SK-N-MC (cell line): ENCODE measurements at regions not wholly inside any gene's neighbourhood (a gene's known extent, or its start where the extent isn't known, plus 50 kb on each side); places are given as distances from the start of the nearest gene placed in this dataset.

Experiments
- DNase-seq: peaks from one replicate; pipeline ENCODE4 v3.0.0-alpha.2; 2011; ENCODE audit warnings: low read depth, low spot score
- H3K27ac ChIP-seq: fragments of 200-600 bp; sonication (generic); 2 replicates; pipeline ENCODE4 v1.5.1; 2016; ENCODE audit warnings: mixed run types
- H3K36me3 ChIP-seq: fragments of 200-600 bp; sonication (generic); 2 replicates; pipeline ENCODE4 v1.6.1; 2017; ENCODE audit warnings: antibody characterized with exemption, low read length, mixed read lengths; ENCODE audit not compliant: insufficient read depth
- H3K4me3 ChIP-seq: fragments of 200-600 bp; sonication (generic); 2 replicates; pipeline ENCODE4 v1.5.1; 2016
- H3K9ac ChIP-seq: fragments of 200-600 bp; sonication (generic); 2 replicates; pipeline ENCODE4 v1.8.0; 2017; ENCODE audit warnings: mixed run types, mixed read lengths; ENCODE audit not compliant: insufficient read length
- H3K9me3 ChIP-seq: fragments of 200-600 bp; sonication (generic); 2 replicates; pipeline ENCODE4 v1.6.1; 2017; ENCODE audit warnings: low read depth, mild to moderate bottlenecking, antibody characterized with exemption, low read length, moderate library complexity, mixed read lengths
- EZH2 ChIP-seq: fragments of 200-600 bp; sonication (generic); IDR thresholded peaks from one replicate; pipeline ENCODE4 v1.6.1; 2017; ENCODE audit warnings: antibody characterized with exemption
- FOXP2 ChIP-seq: optimal IDR thresholded peaks from 2 replicates; pipeline ENCODE3; 2011; ENCODE audit warnings: mild to moderate bottlenecking, moderate library complexity; ENCODE audit not compliant: insufficient read depth; ENCODE audit errors: extremely low read length, control extremely low read depth
- POLR2AphosphoS5 ChIP-seq: IDR thresholded peaks from 2 replicates; pipeline ENCODE4 v1.6.1; 2012; ENCODE audit warnings: mild to moderate bottlenecking, low read depth, low read length, borderline replicate concordance

DNA sequence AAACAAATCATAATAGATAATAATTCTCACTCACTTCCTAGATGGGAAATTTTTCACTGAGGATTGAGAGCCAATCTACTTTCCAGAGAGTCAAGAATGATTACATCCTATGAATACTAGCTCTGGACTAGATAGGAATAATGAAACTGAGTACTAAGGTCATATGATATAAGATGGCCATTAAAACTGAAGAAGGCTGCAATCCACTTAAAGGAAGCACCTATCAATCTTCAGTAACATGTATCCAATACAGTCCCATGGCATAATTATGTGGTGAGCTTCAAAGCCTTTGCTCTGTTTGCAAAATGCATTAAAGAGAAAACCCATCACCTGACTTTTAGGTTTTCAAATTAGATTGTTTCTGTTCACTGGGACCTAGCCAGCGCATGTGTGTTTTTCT lies 398.0 kb upstream of the MEIS1 start:
- Histone ChIP-seq H3K4me3 (no peak overlapping the region), H3K27ac (no peak overlapping the region), H3K36me3 (no peaks in the 10 kb centered on the region), H3K9me3 (no peaks in the 10 kb centered on the region), H3K9ac (no peak overlapping the region)
- DNase-seq = no peak
- TF ChIP-seq FOXP2 (no peak), EZH2 (no peak), POLR2AphosphoS5 (no peak)

DNA sequence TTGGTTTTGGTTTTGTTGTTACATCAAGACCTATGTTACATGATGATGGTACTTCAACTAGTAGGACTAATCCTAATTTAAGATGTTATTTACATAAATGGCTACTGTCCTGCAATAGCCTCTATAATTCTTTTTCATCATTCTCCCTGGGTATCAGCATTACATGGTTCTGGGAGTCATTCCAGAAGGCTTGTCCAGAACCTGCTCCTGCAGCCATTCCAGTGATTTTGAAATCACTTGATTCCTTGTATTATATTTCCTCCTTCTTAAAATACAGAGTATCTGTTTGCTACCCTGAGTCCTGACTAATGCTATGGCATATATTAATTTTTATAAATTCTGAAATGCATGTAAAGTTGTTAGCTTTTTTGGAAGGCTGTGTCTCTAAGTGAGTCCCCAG lies 400.5 kb upstream of the MEIS1 start:
- no peaks in the 10 kb centered on the region for H3K9me3 ChIP-seq
- H3K27ac ChIP-seq = no peak overlapping the region
- no peak for TF ChIP-seq POLR2AphosphoS5
- no peak for TF ChIP-seq FOXP2
- TF ChIP-seq EZH2 = no peak
- H3K4me3 ChIP-seq = no peak overlapping the region
- no peak overlapping the region for H3K9ac ChIP-seq
- DNase-seq = no peak
- no peaks in the 10 kb centered on the region for H3K36me3 ChIP-seq

DNA sequence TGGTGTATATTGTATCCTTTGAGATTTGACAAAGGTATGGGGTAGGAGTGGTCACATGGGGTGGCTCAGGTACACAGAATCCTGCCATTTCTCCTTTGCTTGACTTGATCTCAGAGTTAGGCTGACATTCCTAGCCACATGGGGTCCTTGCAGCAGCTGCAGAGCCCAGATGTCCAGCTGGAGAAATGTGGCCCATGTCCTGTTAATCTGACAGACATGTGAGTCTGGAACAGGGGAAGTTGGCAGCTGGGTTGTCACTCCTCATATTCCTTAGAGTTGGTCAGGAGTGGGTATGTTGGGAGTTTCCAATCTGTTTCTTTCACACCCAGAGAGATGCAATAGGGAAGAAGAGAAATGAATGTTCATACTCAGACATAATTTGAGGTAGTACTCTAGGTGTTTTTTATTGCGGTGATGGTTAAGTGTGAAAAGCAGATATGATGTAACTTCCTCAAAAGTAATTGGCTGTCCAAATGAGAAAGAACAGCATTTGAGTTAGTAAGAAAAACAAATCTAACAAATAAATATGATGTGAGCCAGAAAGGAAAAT lies 402.6 kb upstream of the MEIS1 start:
- H3K27ac ChIP-seq = no peak overlapping the region
- no peak overlapping the region for H3K9ac ChIP-seq
- TF ChIP-seq EZH2 = no peak
- H3K36me3 ChIP-seq = no peaks in the 10 kb centered on the region
- DNase-seq = no peak
- H3K4me3 ChIP-seq = no peak overlapping the region
- no peaks in the 10 kb centered on the region for H3K9me3 ChIP-seq

DNA sequence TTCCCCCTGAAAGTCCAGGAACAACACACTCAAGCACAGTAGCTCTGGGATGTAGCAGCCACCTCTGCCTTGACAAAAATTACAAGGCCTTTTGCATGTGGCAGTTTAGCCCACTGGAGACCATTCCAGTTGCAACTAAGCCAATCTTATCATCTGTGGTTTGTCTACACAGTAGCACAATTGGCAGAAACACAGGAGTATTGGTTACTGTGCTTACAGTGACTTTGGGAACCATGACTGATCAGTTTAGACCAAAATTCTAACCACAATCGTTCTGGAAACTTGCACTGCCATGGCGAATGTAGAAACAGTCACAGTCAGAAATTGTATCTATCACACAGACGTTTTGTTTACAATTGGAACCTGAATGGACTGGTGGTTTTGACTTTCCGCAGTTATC lies 403.7 kb upstream of the MEIS1 start:
- TF ChIP-seq FOXP2 = no peak
- TF ChIP-seq EZH2 = no peak
- no peak for TF ChIP-seq POLR2AphosphoS5
- DNase-seq = no peak
- no peak overlapping the region for H3K4me3 ChIP-seq
- H3K36me3 ChIP-seq = no peaks in the 10 kb centered on the region
- no peak overlapping the region for H3K9ac ChIP-seq
- no peaks in the 10 kb centered on the region for H3K9me3 ChIP-seq
- H3K27ac ChIP-seq = no peak overlapping the region

DNA sequence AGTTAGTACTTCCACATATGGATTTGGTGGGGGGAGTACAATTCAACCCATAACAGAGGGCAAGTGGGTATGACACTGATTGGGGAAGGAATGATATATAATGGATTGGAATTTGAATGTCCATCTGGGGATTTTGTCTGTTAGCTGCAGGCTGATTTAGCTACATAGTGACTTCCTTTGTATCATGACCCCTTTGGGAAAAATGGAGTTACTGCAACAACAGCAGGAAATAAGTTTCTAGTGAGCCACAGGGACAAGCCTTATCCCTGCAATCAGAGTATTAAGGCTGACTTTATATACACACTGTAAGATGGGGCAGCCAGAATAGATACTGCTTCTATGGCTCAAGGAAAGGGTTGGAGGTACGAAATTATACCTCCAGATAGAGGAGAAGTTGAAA lies 404.4 kb upstream of the MEIS1 start:
- no peak for DNase-seq
- Histone ChIP-seq H3K36me3 (no peaks in the 10 kb centered on the region), H3K4me3 (no peak overlapping the region), H3K27ac (no peak overlapping the region), H3K9me3 (no peaks in the 10 kb centered on the region), H3K9ac (no peak overlapping the region)
- TF ChIP-seq FOXP2 (no peak), POLR2AphosphoS5 (no peak), EZH2 (no peak)

DNA sequence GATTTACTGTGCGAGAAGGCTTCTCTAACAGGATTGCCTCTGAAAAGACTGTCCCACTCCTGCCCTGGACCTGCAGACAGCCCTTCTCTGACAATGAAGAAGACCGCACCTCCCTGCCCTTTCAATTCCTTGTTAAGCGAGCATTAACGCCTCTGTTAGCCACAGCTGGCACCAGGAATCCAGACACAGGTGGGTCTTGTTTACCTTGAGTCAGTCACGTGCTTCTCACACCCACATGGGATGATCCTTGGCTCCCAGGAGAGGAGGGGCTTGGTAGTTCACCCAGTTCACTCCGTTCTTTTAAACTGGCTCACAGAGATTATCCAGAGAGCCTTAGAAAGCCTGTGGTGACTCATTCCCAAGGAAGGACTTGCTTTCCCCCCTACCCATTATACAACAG lies 410.5 kb upstream of the MEIS1 start:
- Histone ChIP-seq H3K9ac (no peak overlapping the region), H3K27ac (no peak overlapping the region), H3K4me3 (no peak overlapping the region), H3K36me3 (no peaks in the 10 kb centered on the region), H3K9me3 (no peaks in the 10 kb centered on the region)
- no peak for TF ChIP-seq EZH2
- no peak for TF ChIP-seq FOXP2
- TF ChIP-seq POLR2AphosphoS5 = no peak
- DNase-seq = no peak

DNA sequence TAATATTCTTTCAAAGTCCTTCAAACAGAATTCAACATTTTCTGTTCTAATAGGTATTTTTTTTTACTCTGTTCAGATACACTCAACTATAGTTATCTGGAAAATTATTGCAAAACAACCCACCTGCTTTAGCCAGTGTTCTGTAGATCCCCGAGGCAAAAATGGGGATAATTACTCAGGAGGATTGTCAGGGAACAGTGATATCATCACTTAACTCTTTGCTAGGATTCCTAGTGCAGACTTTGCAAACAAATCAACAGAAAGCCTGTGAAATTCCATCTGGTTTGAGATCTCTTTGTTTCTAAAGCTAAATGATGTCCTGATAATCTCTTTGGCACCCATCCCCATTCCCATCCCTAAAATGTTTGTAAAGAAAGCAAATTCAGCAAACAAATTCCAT lies 413.6 kb upstream of the MEIS1 start:
- no peaks in the 10 kb centered on the region for H3K9me3 ChIP-seq

DNA sequence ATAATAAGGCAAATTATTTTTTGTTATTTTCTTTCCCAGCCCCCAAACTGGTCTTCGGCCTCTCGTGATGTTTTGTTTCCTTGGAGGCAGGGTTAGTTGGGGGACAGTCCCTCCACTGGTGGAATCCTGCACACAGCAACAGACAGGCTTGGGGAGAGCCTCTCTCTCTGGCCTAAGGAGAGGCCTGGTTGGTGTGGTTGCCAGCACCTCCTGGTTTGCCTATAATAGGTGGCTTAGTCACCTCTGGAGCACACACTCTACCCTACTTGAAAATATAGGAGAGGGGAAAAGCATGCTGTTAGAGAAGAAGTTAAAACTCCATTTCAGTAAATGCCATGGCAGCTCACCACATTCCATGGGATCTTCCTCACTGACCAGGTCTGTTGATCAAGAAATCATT lies 417.2 kb upstream of the MEIS1 start:
- no peaks in the 10 kb centered on the region for H3K9me3 ChIP-seq
- TF ChIP-seq POLR2AphosphoS5 (no peak), EZH2 (no peak), FOXP2 (no peak)
- no peak overlapping the region for H3K4me3 ChIP-seq
- no peaks in the 10 kb centered on the region for H3K36me3 ChIP-seq
- no peak overlapping the region for H3K9ac ChIP-seq
- H3K27ac ChIP-seq = no peak overlapping the region
- no peak for DNase-seq

More for the DNA sequence above, 413.6 kb upstream of the MEIS1 start:
- TF ChIP-seq FOXP2 = no peak
- no peak for TF ChIP-seq POLR2AphosphoS5
- TF ChIP-seq EZH2 = no peak
- H3K4me3 ChIP-seq = no peak overlapping the region
- H3K9ac ChIP-seq = no peak overlapping the region
- no peak overlapping the region for H3K27ac ChIP-seq
- H3K36me3 ChIP-seq = no peaks in the 10 kb centered on the region
- DNase-seq = no peak

DNA sequence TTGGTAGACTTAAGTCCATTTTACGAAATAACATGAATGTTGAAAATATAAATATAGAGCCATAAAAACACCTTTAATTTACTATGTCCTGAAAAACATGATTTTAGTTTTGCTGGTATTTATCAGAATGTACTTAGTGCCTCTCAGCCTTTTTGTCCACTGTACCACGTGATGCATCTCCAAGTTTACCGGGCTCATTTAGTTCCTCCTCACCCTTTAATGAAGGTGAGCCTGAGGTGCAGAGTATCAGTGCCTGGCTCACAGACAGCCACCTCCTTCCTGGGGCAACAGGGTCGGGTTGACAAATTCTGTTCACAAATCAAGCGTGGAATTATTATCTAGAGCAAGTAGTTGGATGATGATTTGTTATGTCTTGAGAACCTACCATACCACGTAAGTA lies 420.5 kb upstream of the MEIS1 start:
- no peaks in the 10 kb centered on the region for H3K9me3 ChIP-seq
- no peak overlapping the region for H3K4me3 ChIP-seq
- H3K9ac ChIP-seq = no peak overlapping the region
- H3K36me3 ChIP-seq = no peaks in the 10 kb centered on the region
- H3K27ac ChIP-seq = no peak overlapping the region
- no peak for TF ChIP-seq POLR2AphosphoS5
- TF ChIP-seq EZH2 = no peak
- no peak for TF ChIP-seq FOXP2
- no peak for DNase-seq
